Uterus (tissue), 3 donors: ENCODE measurements at regions not wholly inside any gene's neighbourhood (a gene's known extent, or its start where the extent isn't known, plus 50 kb on each side); places are given as distances from the start of the nearest gene placed in this dataset.
A peak's percentile ranks its signal among the peaks of the same experiment; 100 is the strongest.

ENCODE experiments used
- DNase-seq, 2 donors: peaks; one replicate each; pipeline ENCODE4 v3.0.0-alpha.2; 2019 to 2020
- H3K27ac ChIP-seq, 2 donors: fragments of 200-600 bp; sonication (generic); 1 replicate in 1 of 2; 2 replicates in 1 of 2; pipeline ENCODE4 v1.5.1; 2016 to 2018
- H3K27me3 ChIP-seq, 2 donors: fragments of 200-600 bp; sonication (generic); one replicate each; pipeline ENCODE4 v1.5.1; 2018 to 2019; ENCODE audit warnings: control low read depth in 1 of 2
- H3K36me3 ChIP-seq, 2 donors: fragments of 200-600 bp; sonication (generic); one replicate each; pipeline ENCODE4 v1.5.1; 2019; ENCODE audit warnings: control low read depth in 1 of 2
- H3K4me1 ChIP-seq, 2 donors: fragments of 200-600 bp; sonication (generic); one replicate each; pipeline ENCODE4 v1.5.1; 2018 to 2019; ENCODE audit warnings: control low read depth in 1 of 2
- H3K4me3 ChIP-seq, 2 donors: fragments of 200-600 bp; sonication (generic); 1 replicate in 1 of 2; 2 replicates in 1 of 2; pipeline ENCODE4 v1.5.1; 2018 to 2019; ENCODE audit warnings: mild to moderate bottlenecking in 1 of 2
- H3K9me3 ChIP-seq, 2 donors: fragments of 200-600 bp; sonication (generic); one replicate each; pipeline ENCODE4 v1.5.1; 2019; ENCODE audit warnings: control low read depth in 1 of 2
- POLR2A ChIP-seq, 2 donors: fragments of 450-650 bp; IDR thresholded peaks; one replicate each; pipeline ENCODE4 v1.6.1; 2016; ENCODE audit warnings: antibody characterized with exemption in 2 of 2, mild to moderate bottlenecking in 1 of 2, moderate library complexity in 1 of 2
- intact Hi-C: fragments of 100-400 bp; cut with DNase I; formaldehyde crosslinking; loops from one replicate; pipeline ENCODE4 v1.15.1; 2023; ENCODE audit warnings: low total_unique reads
- TF ChIP-seq, protein P1 (sequence below), 4 experiments: fragments of 200-600 bp in 2 of 4; fragments of 450-650 bp in 2 of 4; sonication (generic) in 2 of 4; IDR thresholded peaks; one replicate each; pipeline ENCODE4 v1.5.1; 2016 to 2019; ENCODE audit warnings: antibody characterized with exemption in 4 of 4, mild to moderate bottlenecking in 2 of 4, moderate library complexity in 1 of 4
- donor health status: DM: yes; HTN: yes; CAD: no.

DNA sequence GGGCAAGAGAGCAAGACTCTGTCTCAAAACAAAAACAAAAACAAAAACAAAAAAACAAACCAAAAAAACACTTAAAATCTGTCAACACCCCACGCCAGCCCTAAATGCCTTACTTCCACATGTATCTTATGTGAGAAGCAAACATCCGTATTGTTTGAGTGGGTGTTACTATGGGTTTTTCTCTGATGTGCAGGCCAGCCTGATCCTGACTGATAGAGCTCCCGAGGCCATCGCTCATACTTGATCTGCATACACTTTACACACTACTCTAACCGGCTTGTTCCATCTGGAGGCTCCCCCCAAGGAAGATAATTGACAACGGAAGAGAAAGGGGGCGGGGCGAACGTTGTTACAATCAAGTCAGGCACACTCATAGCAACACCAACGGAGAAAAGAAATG lies 237.4 kb downstream of the TBL1XR1 start:
- H3K36me3 ChIP-seq, result no peaks in the 10 kb centered on the region
- H3K4me3 ChIP-seq, result no peak overlapping the region
- no peaks in the 10 kb centered on the region for H3K4me1 ChIP-seq
- H3K9me3 ChIP-seq, result no peaks in the 10 kb centered on the region
- intact Hi-C loops, result no loop called here
- no peak for DNase-seq
- no peaks in the 10 kb centered on the region for H3K27me3 ChIP-seq
- no peak overlapping the region for H3K27ac ChIP-seq
- TF ChIP-seq, protein P1, sequence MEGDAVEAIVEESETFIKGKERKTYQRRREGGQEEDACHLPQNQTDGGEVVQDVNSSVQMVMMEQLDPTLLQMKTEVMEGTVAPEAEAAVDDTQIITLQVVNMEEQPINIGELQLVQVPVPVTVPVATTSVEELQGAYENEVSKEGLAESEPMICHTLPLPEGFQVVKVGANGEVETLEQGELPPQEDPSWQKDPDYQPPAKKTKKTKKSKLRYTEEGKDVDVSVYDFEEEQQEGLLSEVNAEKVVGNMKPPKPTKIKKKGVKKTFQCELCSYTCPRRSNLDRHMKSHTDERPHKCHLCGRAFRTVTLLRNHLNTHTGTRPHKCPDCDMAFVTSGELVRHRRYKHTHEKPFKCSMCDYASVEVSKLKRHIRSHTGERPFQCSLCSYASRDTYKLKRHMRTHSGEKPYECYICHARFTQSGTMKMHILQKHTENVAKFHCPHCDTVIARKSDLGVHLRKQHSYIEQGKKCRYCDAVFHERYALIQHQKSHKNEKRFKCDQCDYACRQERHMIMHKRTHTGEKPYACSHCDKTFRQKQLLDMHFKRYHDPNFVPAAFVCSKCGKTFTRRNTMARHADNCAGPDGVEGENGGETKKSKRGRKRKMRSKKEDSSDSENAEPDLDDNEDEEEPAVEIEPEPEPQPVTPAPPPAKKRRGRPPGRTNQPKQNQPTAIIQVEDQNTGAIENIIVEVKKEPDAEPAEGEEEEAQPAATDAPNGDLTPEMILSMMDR (IDR thresholded peaks at IDR 0.05), result no peak
- no peak for TF ChIP-seq POLR2A (IDR thresholded peaks at IDR 0.05)

DNA sequence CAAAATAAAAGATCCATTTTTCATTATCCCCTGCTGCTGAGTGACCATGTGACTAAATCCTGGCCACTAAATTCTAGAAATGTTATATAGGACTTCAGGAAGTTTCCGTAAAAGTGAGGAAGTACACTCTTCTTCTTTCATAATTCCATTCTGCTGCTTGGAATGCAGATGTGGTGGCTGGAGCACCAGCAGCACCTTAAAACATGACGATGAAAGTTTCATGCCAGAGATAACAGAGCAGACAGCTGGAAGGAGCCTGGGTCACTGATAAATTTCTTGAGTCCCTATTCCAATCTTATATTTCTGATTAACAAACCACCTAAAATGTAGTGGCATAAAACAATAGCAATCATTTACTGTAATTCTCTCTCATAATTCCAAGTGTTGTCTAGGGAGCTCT lies 238.7 kb downstream of the TBL1XR1 start:
- DNase-seq, result no peak
- intact Hi-C loops, result no loop called here
- Histone ChIP-seq H3K4me1 (no peaks in the 10 kb centered on the region), H3K27ac (no peak overlapping the region), H3K9me3 (no peaks in the 10 kb centered on the region), H3K36me3 (no peaks in the 10 kb centered on the region), H3K4me3 (no peak overlapping the region), H3K27me3 (no peaks in the 10 kb centered on the region)
- no peak for TF ChIP-seq POLR2A (IDR thresholded peaks at IDR 0.05)
- TF ChIP-seq, protein P1 (IDR thresholded peaks at IDR 0.05), result no peak

DNA sequence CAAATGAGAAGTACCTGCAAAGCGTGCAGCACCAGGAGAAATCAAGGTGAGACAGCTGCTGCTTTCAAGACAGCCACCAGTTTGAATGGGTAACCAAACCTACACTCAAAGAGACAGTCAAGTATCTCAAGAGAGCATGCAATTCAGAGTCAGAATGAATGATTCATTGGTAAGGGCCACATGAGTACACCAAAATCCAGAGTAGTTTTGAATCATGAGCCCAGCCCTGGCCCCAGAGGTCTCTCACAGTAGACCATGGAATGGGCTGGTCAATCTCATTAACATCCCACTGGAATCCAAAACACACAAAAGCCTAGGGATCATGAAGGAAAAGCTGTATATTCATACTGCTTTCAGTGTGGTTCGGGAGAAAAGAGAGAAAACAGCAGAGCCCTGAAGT lies 242.8 kb downstream of the TBL1XR1 start:
- intact Hi-C loops, result no loop called here
- no peak overlapping the region for H3K27ac ChIP-seq
- no peaks in the 10 kb centered on the region for H3K27me3 ChIP-seq
- no peaks in the 10 kb centered on the region for H3K4me1 ChIP-seq
- H3K4me3 ChIP-seq, result no peak overlapping the region
- no peaks in the 10 kb centered on the region for H3K36me3 ChIP-seq
- no peaks in the 10 kb centered on the region for H3K9me3 ChIP-seq
- DNase-seq, result no peak
- TF ChIP-seq, protein P1 (IDR thresholded peaks at IDR 0.05), result no peak
- no peak for TF ChIP-seq POLR2A (IDR thresholded peaks at IDR 0.05)

- H3K27me3 ChIP-seq, result no peaks in the 10 kb centered on the region
- DNase-seq, result peak; percentile 70 to 72
- TF ChIP-seq, protein P1 (IDR thresholded peaks at IDR 0.05), result no peak
- TF ChIP-seq POLR2A (IDR thresholded peaks at IDR 0.05), result no peak
- no peaks in the 10 kb centered on the region for H3K4me1 ChIP-seq
- no peaks in the 10 kb centered on the region for H3K9me3 ChIP-seq
- no peak overlapping the region for H3K4me3 ChIP-seq
- intact Hi-C loops, result no loop called here
- no peaks in the 10 kb centered on the region for H3K36me3 ChIP-seq
- H3K27ac ChIP-seq, result no peak overlapping the region
These were observed 243.9 kb downstream of the TBL1XR1 start for GRCh38 chr3:176953106-176954060.

- intact Hi-C loops, result no loop called here
- Histone ChIP-seq H3K36me3 (no peaks in the 10 kb centered on the region), H3K9me3 (no peaks in the 10 kb centered on the region), H3K27ac (no peak overlapping the region), H3K4me3 (no peak overlapping the region), H3K27me3 (no peaks in the 10 kb centered on the region), H3K4me1 (no peaks in the 10 kb centered on the region)
- DNase-seq, result no peak
- TF ChIP-seq, protein P1 (IDR thresholded peaks at IDR 0.05), result no peak
These were observed 245.5 kb downstream of the TBL1XR1 start for GRCh38 chr3:176951586-176952292.
